ENCODE measurements at regions not wholly inside any gene's neighbourhood (a gene's known extent, or its start where the extent isn't known, plus 50 kb on each side); places are given as distances from the start of the nearest gene placed in this dataset.

GRCh38 chr3:162884373-162884772 is 1387.8 kb downstream of the OTOL1 start:
- BruUV-seq (replicated peaks), result no TSS peak
- Histone ChIP-seq H3K27me3 (replicated peaks; ENCODE audit: control insufficient read depth, insufficient read depth, low read length) (no peaks in the 10 kb centered on the region), H3K9me3 (no peaks in the 10 kb centered on the region), H3K4me3 (ENCODE audit: low read depth, low read length) (no peak overlapping the region), H3K36me3 (ENCODE audit: control insufficient read depth, insufficient read depth, low read length) (no peaks in the 10 kb centered on the region), H3K4me1 (no peaks in the 10 kb centered on the region)
- intact Hi-C loops (cut with micrococcal nuclease; ENCODE audit: unreplicated experiment), result no loop called here
- no peak for DNase-seq
- TF ChIP-seq CTCF (IDR thresholded peaks at IDR 0.05; ENCODE audit: insufficient read depth in 1 of 2, low read depth in 1 of 2, low read length in 1 of 2, severe bottlenecking in 1 of 2, unreplicated experiment in 1 of 2), result no peak
- Mint-ChIP-seq H3K27ac (ENCODE audit: unreplicated experiment) (no peak overlapping the region), H3K9me3 (ENCODE audit: unreplicated experiment) (no peaks in the 10 kb centered on the region), H3K4me1 (ENCODE audit: low read depth, unreplicated experiment) (no peaks in the 10 kb centered on the region), H3K27me3 (ENCODE audit: insufficient read depth, unreplicated experiment) (no peaks in the 10 kb centered on the region), H3K4me3 (ENCODE audit: unreplicated experiment) (no peak overlapping the region), H3K36me3 (ENCODE audit: insufficient read depth, unreplicated experiment) (no peaks in the 10 kb centered on the region)
- CTCF ChIA-PET, result no interaction called here
- POLR2A ChIA-PET, result no interaction called here

GRCh38 chr3:162892921-162893793 is 1396.5 kb downstream of the OTOL1 start:
- Mint-ChIP-seq H3K27me3 (ENCODE audit: insufficient read depth, unreplicated experiment) (no peaks in the 10 kb centered on the region), H3K4me3 (ENCODE audit: unreplicated experiment) (no peak overlapping the region), H3K9me3 (ENCODE audit: unreplicated experiment) (no peaks in the 10 kb centered on the region), H3K27ac (ENCODE audit: unreplicated experiment) (no peak overlapping the region), H3K4me1 (ENCODE audit: low read depth, unreplicated experiment) (no peaks in the 10 kb centered on the region), H3K36me3 (ENCODE audit: insufficient read depth, unreplicated experiment) (no peaks in the 10 kb centered on the region)
- H3K9me3 ChIP-seq, result no peaks in the 10 kb centered on the region
- intact Hi-C loops (cut with micrococcal nuclease; ENCODE audit: unreplicated experiment), result no loop called here
- no peaks in the 10 kb centered on the region for H3K36me3 ChIP-seq (ENCODE audit: control insufficient read depth, insufficient read depth, low read length)
- POLR2A ChIA-PET, result no interaction called here
- DNase-seq, result no peak
- no peak for TF ChIP-seq CTCF (IDR thresholded peaks at IDR 0.05; ENCODE audit: insufficient read depth in 1 of 2, low read depth in 1 of 2, low read length in 1 of 2, severe bottlenecking in 1 of 2, unreplicated experiment in 1 of 2)
- no TSS peak for BruUV-seq (replicated peaks)
- CTCF ChIA-PET, result no interaction called here
- H3K4me3 ChIP-seq (ENCODE audit: low read depth, low read length), result no peak overlapping the region
- no peaks in the 10 kb centered on the region for H3K27me3 ChIP-seq (replicated peaks; ENCODE audit: control insufficient read depth, insufficient read depth, low read length)
- no peaks in the 10 kb centered on the region for H3K4me1 ChIP-seq

- Mint-ChIP-seq H3K27me3 (ENCODE audit: insufficient read depth, unreplicated experiment) (no peaks in the 10 kb centered on the region), H3K4me1 (ENCODE audit: low read depth, unreplicated experiment) (no peaks in the 10 kb centered on the region), H3K27ac (ENCODE audit: unreplicated experiment) (no peak overlapping the region), H3K9me3 (ENCODE audit: unreplicated experiment) (no peaks in the 10 kb centered on the region), H3K36me3 (ENCODE audit: insufficient read depth, unreplicated experiment) (no peaks in the 10 kb centered on the region), H3K4me3 (ENCODE audit: unreplicated experiment) (no peak overlapping the region)
- no peak for DNase-seq
- Histone ChIP-seq H3K4me3 (ENCODE audit: low read depth, low read length) (no peak overlapping the region), H3K9me3 (no peaks in the 10 kb centered on the region), H3K36me3 (ENCODE audit: control insufficient read depth, insufficient read depth, low read length) (no peaks in the 10 kb centered on the region), H3K4me1 (no peaks in the 10 kb centered on the region), H3K27me3 (replicated peaks; ENCODE audit: control insufficient read depth, insufficient read depth, low read length) (no peaks in the 10 kb centered on the region)
- ChIA-PET POLR2A (no interaction called here), CTCF (no interaction called here)
- TF ChIP-seq CTCF (IDR thresholded peaks at IDR 0.05; ENCODE audit: insufficient read depth in 1 of 2, low read depth in 1 of 2, low read length in 1 of 2, severe bottlenecking in 1 of 2, unreplicated experiment in 1 of 2), result no peak
- intact Hi-C loops (cut with micrococcal nuclease; ENCODE audit: unreplicated experiment), result no loop called here
- BruUV-seq (replicated peaks), result no TSS peak
Observed at GRCh38 chr3:162897291-162897690, 1400.7 kb downstream of the OTOL1 start.
